HG02610 (cell line): ENCODE measurements at regions not wholly inside any gene's neighbourhood (a gene's known extent, or its start where the extent isn't known, plus 50 kb on each side); places are given as distances from the start of the nearest gene placed in this dataset.
A peak's percentile ranks its signal among the peaks of the same experiment; 100 is the strongest.
"Not testable (repeated sequence)": the region's sequence is repeated elsewhere in the genome, so short reads cannot be mapped to it uniquely, and the experiment has no call there.

Experiments used
- ATAC-seq: cut with Tn5 transposase; IDR thresholded peaks from one replicate; pipeline ENCODE4 v1.9.1; 2021; ENCODE audit warnings: mild to moderate bottlenecking, moderate library complexity; ENCODE audit not compliant: unreplicated experiment

DNA sequence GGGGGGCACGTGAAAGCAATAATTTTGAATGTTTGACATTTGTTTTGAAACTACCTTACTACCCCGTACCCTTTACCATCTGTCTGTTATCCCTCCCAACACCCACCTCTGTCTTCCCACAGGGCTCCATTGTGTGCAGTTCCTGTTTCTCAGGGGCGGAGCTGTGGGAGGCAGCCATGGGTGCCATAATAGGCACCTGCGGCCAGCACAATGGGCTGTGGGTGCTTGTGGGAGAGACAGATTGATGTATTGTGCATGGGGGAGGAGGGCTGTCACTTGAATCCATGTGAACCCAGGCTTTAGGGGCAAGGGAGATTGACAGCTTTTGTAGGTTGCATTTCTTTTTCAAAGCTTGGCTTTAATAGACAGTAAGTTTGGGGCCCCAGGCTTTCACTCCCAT, 122.6 kb upstream of the CXorf66 start:
- no peak for ATAC-seq

GRCh38 chrX:140086691-140087090, 121.4 kb upstream of the CXorf66 start:
- no peak for ATAC-seq

DNA sequence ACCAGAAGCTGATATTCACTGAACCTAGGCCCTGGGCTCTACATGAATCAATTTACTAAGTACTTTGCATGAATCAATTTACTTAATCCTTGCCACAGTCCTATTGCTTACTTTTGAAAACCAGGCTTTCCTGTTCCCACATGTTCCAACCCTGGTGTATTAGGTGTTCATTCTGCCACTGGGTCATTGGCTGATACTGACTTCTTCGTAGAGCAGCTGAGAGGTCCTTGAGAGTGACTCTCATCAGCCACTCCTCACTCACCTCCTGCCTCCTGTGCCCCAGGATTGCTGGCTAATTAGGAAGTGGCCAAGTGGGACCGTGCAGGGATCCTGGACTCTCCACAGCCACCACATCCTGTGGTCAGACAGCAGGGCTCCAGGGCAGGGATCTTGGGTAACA, 109.5 kb upstream of the CXorf66 start:
- ATAC-seq = not testable (repeated sequence)

DNA sequence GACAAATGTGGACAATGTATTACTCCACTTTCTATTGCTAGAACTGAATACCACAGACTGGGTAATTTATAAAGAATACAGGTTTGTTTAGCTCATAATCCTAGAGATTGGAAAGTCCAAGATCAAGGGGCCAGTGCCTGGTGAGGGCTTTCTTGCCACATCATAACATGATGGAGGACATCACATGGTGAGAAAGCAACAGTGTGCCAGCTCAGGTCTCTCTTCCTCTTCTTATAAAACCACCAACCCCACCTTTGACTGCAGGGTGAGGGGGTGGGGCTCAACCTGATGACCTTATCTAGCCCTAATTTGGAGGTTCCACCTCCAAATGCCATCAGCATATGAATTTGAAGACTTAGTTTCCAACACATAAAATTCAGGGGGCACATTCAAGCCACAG, 105.7 kb upstream of the CXorf66 start:
- no peak for ATAC-seq

- no peak for ATAC-seq
These were observed 100.8 kb upstream of the CXorf66 start for GRCh38 chrX:140065961-140066662.

DNA sequence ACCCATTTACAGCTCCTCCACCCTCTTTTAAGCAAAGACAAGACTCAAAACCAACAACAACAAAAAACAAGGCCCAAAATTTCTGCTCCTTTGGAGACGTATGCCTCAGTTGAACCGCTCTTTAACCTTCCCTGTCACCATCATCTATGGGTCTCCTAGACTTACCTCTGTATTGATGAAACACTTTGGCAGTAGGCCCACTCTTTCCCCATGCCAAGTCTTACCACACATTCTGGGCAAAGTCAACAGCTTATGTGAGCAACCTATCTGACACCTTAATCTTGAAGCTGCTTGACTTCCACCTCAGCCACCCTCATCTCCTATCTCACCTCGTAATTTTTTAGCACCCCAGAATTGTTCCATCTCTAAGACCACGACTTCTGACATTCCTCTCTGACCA, 99.7 kb upstream of the CXorf66 start:
- no peak for ATAC-seq

DNA sequence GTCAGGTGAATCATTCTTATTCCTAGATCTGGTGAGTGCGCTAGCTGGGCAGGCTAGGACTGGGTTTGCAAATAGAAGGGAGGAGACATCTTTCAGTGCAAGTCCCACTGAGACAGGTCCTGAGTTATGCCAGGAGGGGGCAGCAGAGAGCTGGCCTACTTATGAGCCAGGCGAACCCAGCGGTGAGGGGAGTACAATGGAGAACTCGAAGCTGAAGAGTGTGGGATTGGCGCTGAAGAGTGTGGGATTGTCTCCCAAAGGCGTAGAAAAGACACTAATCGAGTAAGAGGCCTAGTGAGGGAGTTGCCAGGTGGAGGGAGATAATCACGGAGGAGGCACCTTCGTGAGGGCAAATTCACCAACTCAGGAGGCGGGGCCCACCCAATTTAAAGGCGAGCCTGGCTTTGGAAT, 91.7 kb upstream of the CXorf66 start:
- ATAC-seq = peak; percentile 89

- ATAC-seq = no peak
These were observed 88.5 kb upstream of the CXorf66 start for GRCh38 chrX:140053846-140054245.

DNA sequence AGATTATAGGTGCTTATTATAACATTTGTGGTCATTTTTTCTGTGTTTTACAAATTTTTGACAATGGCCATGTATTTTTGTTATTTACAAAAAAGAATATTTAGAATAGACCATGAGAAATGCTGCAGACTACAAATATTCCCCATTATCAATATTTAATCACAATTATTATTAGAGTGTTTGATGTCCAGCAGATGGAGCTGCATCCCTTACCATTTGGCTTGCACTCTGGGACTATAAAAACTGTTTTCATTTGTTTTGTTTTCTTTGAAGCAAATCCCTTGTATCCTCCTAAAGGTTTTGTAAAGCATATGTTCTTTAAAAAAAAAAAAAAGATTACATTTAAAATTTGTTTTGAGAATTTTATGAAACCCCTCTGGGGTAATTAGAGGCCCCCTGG, 85.6 kb upstream of the CXorf66 start:
- ATAC-seq = no peak

DNA sequence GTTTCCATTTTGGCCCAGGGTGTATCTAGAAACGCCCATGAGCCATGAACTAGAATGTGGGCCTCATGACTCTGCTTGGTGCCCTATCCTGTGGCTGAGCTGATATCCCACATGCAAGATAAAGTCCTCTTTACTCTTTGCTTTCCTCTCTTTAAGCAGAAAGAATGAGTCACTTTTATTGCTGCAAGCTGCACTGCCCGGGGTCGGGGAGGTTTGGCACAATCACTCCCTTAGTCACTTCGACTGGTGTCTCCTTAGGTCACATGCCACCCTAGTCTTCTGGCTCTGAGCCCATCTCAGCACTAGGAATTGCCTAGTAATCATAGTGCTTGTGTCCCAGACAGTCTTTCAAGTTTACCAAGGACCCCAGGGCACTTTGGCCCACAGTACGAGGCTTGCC, 75.1 kb upstream of the CXorf66 start:
- ATAC-seq = no peak

GRCh38 chrX:140038842-140039241, 73.5 kb upstream of the CXorf66 start:
- no peak for ATAC-seq

DNA sequence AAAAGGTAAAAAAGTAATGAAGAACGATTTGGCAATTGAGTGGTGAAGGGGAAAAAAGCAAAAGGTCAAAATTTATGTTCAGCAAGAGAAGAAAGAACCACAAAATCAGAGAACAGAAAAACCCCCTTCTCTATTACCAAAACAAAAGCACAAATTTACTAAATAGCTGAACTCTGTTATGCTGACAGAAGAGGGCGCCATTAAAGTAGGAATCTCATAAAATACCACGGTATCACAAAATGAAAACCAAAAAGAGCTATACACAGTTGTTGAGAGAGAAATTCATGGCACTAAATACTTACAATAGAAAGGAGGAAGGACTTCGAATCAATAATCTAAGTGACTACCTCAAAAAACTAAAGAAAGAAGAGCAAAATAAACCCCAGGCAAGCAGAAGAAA, 69.6 kb upstream of the CXorf66 start:
- no peak for ATAC-seq

DNA sequence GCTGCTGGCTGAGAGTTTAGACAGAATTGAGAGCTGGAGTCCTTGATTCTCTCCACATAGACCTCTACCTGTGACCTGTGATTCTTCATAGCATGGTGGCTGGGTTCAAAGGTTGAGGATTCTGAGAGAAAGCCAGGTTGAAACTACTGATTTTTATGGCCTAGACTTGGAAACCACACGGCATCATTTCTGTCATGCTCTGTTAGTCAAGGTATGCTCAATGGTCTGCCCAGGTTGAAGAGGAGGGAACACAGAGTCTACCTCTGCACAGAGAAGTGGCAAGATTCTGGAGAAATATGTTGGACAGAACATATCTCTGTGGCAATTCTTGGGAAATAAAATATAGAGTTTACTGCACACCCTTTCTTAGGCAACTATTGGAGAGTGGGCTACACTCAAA, 57.2 kb upstream of the CXorf66 start:
- no peak for ATAC-seq

- ATAC-seq = not testable (repeated sequence)
These were observed 53.8 kb upstream of the CXorf66 start for GRCh38 chrX:140019134-140019533.
